ENCODE measurements at regions not wholly inside any gene's neighbourhood (a gene's known extent, or its start where the extent isn't known, plus 50 kb on each side); places are given as distances from the start of the nearest gene placed in this dataset.

- no peaks in the 10 kb centered on the region for H3K36me3 ChIP-seq (ENCODE audit: insufficient read depth, low read length)
- DNase-seq (ENCODE audit: low read depth, low spot score) = no peak
These were observed 331.5 kb downstream of the KCNA4 start for GRCh38 chr11:29685361-29685760.

GRCh38 chr11:29682856-29683255, 334.0 kb downstream of the KCNA4 start:
- DNase-seq (ENCODE audit: low read depth, low spot score) = no peak
- Histone ChIP-seq H3K9ac (ENCODE audit: insufficient read length) (no peak overlapping the region), H3K4me3 (no peak overlapping the region), H3K27ac (no peak overlapping the region), H3K36me3 (ENCODE audit: insufficient read depth, low read length) (no peaks in the 10 kb centered on the region), H3K9me3 (ENCODE audit: low read depth, low read length) (no peaks in the 10 kb centered on the region)
- TF ChIP-seq EZH2 (IDR thresholded peaks at IDR 0.05) = no peak
- TF ChIP-seq POLR2AphosphoS5 (IDR thresholded peaks at IDR 0.05; ENCODE audit: borderline replicate concordance, low read depth, low read length) = no peak
- TF ChIP-seq FOXP2 (optimal IDR thresholded peaks at IDR 0.05; ENCODE audit: control extremely low read depth, extremely low read length, insufficient read depth) = no peak

More at GRCh38 chr11:29685361-29685760, 331.5 kb downstream of the KCNA4 start:
- Histone ChIP-seq H3K9me3 (ENCODE audit: low read depth, low read length) (no peaks in the 10 kb centered on the region), H3K4me3 (no peak overlapping the region), H3K27ac (no peak overlapping the region), H3K9ac (ENCODE audit: insufficient read length) (no peak overlapping the region)
- no peak for TF ChIP-seq EZH2 (IDR thresholded peaks at IDR 0.05)
- TF ChIP-seq POLR2AphosphoS5 (IDR thresholded peaks at IDR 0.05; ENCODE audit: borderline replicate concordance, low read depth, low read length) = no peak

- Histone ChIP-seq H3K36me3 (ENCODE audit: insufficient read depth, low read length) (no peaks in the 10 kb centered on the region), H3K9me3 (ENCODE audit: low read depth, low read length) (no peaks in the 10 kb centered on the region), H3K4me3 (no peak overlapping the region), H3K27ac (no peak overlapping the region), H3K9ac (ENCODE audit: insufficient read length) (no peak overlapping the region)
- TF ChIP-seq FOXP2 (optimal IDR thresholded peaks at IDR 0.05; ENCODE audit: control extremely low read depth, extremely low read length, insufficient read depth) (no peak), POLR2AphosphoS5 (IDR thresholded peaks at IDR 0.05; ENCODE audit: borderline replicate concordance, low read depth, low read length) (no peak), EZH2 (IDR thresholded peaks at IDR 0.05) (no peak)
- no peak for DNase-seq (ENCODE audit: low read depth, low spot score)
These were observed 336.8 kb downstream of the KCNA4 start for GRCh38 chr11:29679996-29680395.

- Histone ChIP-seq H3K27ac (no peak overlapping the region), H3K36me3 (ENCODE audit: insufficient read depth, low read length) (no peaks in the 10 kb centered on the region), H3K9ac (ENCODE audit: insufficient read length) (no peak overlapping the region), H3K4me3 (no peak overlapping the region), H3K9me3 (ENCODE audit: low read depth, low read length) (no peaks in the 10 kb centered on the region)
- DNase-seq (ENCODE audit: low read depth, low spot score) = no peak
- no peak for TF ChIP-seq FOXP2 (optimal IDR thresholded peaks at IDR 0.05; ENCODE audit: control extremely low read depth, extremely low read length, insufficient read depth)
- TF ChIP-seq EZH2 (IDR thresholded peaks at IDR 0.05) = no peak
- no peak for TF ChIP-seq POLR2AphosphoS5 (IDR thresholded peaks at IDR 0.05; ENCODE audit: borderline replicate concordance, low read depth, low read length)
These were observed 339.8 kb downstream of the KCNA4 start for GRCh38 chr11:29676993-29677392.

- no peak overlapping the region for H3K4me3 ChIP-seq
- no peak overlapping the region for H3K27ac ChIP-seq
- DNase-seq (ENCODE audit: low read depth, low spot score) = no peak
- H3K9me3 ChIP-seq (ENCODE audit: low read depth, low read length) = no peaks in the 10 kb centered on the region
- TF ChIP-seq EZH2 (IDR thresholded peaks at IDR 0.05) = no peak
- no peak for TF ChIP-seq FOXP2 (optimal IDR thresholded peaks at IDR 0.05; ENCODE audit: control extremely low read depth, extremely low read length, insufficient read depth)
- no peak for TF ChIP-seq POLR2AphosphoS5 (IDR thresholded peaks at IDR 0.05; ENCODE audit: borderline replicate concordance, low read depth, low read length)
- H3K36me3 ChIP-seq (ENCODE audit: insufficient read depth, low read length) = no peaks in the 10 kb centered on the region
- no peak overlapping the region for H3K9ac ChIP-seq (ENCODE audit: insufficient read length)
These were observed 347.5 kb downstream of the KCNA4 start for GRCh38 chr11:29669310-29669709.

- TF ChIP-seq POLR2AphosphoS5 (IDR thresholded peaks at IDR 0.05; ENCODE audit: borderline replicate concordance, low read depth, low read length) (no peak), FOXP2 (optimal IDR thresholded peaks at IDR 0.05; ENCODE audit: control extremely low read depth, extremely low read length, insufficient read depth) (no peak), EZH2 (IDR thresholded peaks at IDR 0.05) (no peak)
- Histone ChIP-seq H3K9me3 (ENCODE audit: low read depth, low read length) (no peaks in the 10 kb centered on the region), H3K27ac (no peak overlapping the region), H3K9ac (ENCODE audit: insufficient read length) (no peak overlapping the region), H3K36me3 (ENCODE audit: insufficient read depth, low read length) (no peaks in the 10 kb centered on the region), H3K4me3 (no peak overlapping the region)
- DNase-seq (ENCODE audit: low read depth, low spot score) = no peak
These were observed 359.1 kb downstream of the KCNA4 start for GRCh38 chr11:29657709-29658108.

GRCh38 chr11:29656597-29656996, 360.2 kb downstream of the KCNA4 start:
- no peak for TF ChIP-seq EZH2 (IDR thresholded peaks at IDR 0.05)
- TF ChIP-seq FOXP2 (optimal IDR thresholded peaks at IDR 0.05; ENCODE audit: control extremely low read depth, extremely low read length, insufficient read depth) = no peak
- no peak for TF ChIP-seq POLR2AphosphoS5 (IDR thresholded peaks at IDR 0.05; ENCODE audit: borderline replicate concordance, low read depth, low read length)
- Histone ChIP-seq H3K4me3 (no peak overlapping the region), H3K9ac (ENCODE audit: insufficient read length) (no peak overlapping the region), H3K36me3 (ENCODE audit: insufficient read depth, low read length) (no peaks in the 10 kb centered on the region), H3K9me3 (ENCODE audit: low read depth, low read length) (no peaks in the 10 kb centered on the region), H3K27ac (no peak overlapping the region)
- DNase-seq (ENCODE audit: low read depth, low spot score) = no peak

- TF ChIP-seq FOXP2 (optimal IDR thresholded peaks at IDR 0.05; ENCODE audit: control extremely low read depth, extremely low read length, insufficient read depth) (no peak), POLR2AphosphoS5 (IDR thresholded peaks at IDR 0.05; ENCODE audit: borderline replicate concordance, low read depth, low read length) (no peak), EZH2 (IDR thresholded peaks at IDR 0.05) (no peak)
- H3K36me3 ChIP-seq (ENCODE audit: insufficient read depth, low read length) = no peaks in the 10 kb centered on the region
- no peak overlapping the region for H3K27ac ChIP-seq
- H3K9me3 ChIP-seq (ENCODE audit: low read depth, low read length) = no peaks in the 10 kb centered on the region
- no peak overlapping the region for H3K4me3 ChIP-seq
- no peak for DNase-seq (ENCODE audit: low read depth, low spot score)
- H3K9ac ChIP-seq (ENCODE audit: insufficient read length) = no peak overlapping the region
These were observed 371.5 kb downstream of the KCNA4 start for GRCh38 chr11:29645373-29645772.

- Histone ChIP-seq H3K9ac (ENCODE audit: insufficient read length) (no peak overlapping the region), H3K27ac (no peak overlapping the region), H3K36me3 (ENCODE audit: insufficient read depth, low read length) (no peaks in the 10 kb centered on the region), H3K4me3 (no peak overlapping the region), H3K9me3 (ENCODE audit: low read depth, low read length) (no peaks in the 10 kb centered on the region)
- no peak for TF ChIP-seq POLR2AphosphoS5 (IDR thresholded peaks at IDR 0.05; ENCODE audit: borderline replicate concordance, low read depth, low read length)
- no peak for TF ChIP-seq EZH2 (IDR thresholded peaks at IDR 0.05)
- no peak for TF ChIP-seq FOXP2 (optimal IDR thresholded peaks at IDR 0.05; ENCODE audit: control extremely low read depth, extremely low read length, insufficient read depth)
- no peak for DNase-seq (ENCODE audit: low read depth, low spot score)
These were observed 375.6 kb downstream of the KCNA4 start for GRCh38 chr11:29641201-29641600.
